IPS DF 4.7 (cell line): ENCODE measurements at regions not wholly inside any gene's neighbourhood (a gene's known extent, or its start where the extent isn't known, plus 50 kb on each side); places are given as distances from the start of the nearest gene placed in this dataset.
A peak's percentile ranks its signal among the peaks of the same experiment; 100 is the strongest.
"Not testable (repeated sequence)": the region's sequence is repeated elsewhere in the genome, so short reads cannot be mapped to it uniquely, and the experiment has no call there.

Experiments
- DNase-seq: peaks from one replicate; pipeline ENCODE4 v3.0.0-alpha.2; 2013; ENCODE audit warnings: low spot score; ENCODE audit errors: extremely low read depth

DNA sequence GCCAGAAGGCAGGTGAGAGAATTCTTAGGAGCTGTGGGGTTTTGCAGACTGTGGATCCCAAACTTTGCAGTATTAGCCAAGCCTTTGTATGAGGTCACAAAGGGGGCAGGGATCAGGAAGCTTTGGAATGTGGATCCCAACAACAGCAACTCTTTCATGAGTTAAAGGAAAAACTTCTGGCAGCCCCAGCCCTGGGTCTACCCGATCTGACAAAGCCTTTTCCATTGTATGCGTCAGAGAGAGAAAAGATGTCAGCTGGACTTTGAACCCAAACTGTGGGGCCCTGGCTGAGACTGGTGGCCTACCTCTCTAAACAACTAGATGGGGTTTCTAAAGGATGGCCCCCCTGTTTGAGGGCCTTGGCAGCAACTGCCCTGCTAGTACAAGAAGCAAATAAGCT, 101.8 kb upstream of the OSBPL11 start:
- not testable (repeated sequence) for DNase-seq

- DNase-seq, result not testable (repeated sequence)
Measured at GRCh38 chr3:125697979-125698640, 102.8 kb upstream of the OSBPL11 start.

- DNase-seq, result no peak
Measured at GRCh38 chr3:125715651-125716050, 120.4 kb upstream of the OSBPL11 start.

- DNase-seq, result not testable (repeated sequence)
Measured at GRCh38 chr3:125732151-125732550, 136.9 kb upstream of the OSBPL11 start.

GRCh38 chr3:125741991-125742718, 146.9 kb upstream of the OSBPL11 start:
- not testable (repeated sequence) for DNase-seq

DNA sequence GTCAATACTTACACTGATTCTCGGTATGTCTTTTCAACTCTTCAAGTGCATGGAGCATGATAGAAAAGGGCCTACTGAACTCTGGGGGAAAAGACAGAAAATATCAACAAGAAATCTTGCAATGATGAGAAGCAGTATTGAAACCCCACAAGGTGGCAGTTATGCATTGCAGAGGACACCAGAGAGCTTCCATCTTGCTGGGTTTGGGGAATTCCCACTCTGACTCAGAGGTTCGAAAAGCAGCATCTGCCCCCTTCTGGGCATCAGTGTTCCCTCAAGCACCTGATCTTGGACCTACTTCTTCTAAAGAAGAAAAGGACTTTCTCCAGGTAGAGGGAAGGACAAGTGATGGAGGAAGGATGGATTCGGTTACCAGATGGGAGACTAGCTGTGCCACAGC, 147.5 kb upstream of the OSBPL11 start:
- DNase-seq, result peak; percentile 51

DNA sequence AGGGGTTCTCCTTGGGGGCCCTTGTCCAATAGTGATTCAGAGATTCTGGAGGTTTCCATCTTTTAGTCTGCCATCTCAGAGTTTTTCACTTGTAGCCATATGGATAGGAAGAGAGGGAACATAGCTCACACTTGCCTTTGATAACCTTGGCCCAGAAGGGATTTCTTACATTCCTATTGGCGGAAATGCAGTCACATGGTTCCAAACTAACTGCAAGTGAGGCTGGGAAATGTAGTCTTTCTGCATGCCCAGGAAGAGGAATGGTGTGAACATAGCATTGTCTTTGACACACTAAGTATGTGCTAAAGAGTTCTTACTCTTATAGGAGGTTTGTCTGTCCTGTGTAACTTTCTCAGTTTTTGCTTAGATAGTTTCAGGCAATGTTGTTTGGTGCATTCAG, 161.8 kb upstream of the OSBPL11 start:
- DNase-seq, result not testable (repeated sequence)

- DNase-seq, result not testable (repeated sequence)
Measured at GRCh38 chr3:125758641-125759130, 163.4 kb upstream of the OSBPL11 start.

DNA sequence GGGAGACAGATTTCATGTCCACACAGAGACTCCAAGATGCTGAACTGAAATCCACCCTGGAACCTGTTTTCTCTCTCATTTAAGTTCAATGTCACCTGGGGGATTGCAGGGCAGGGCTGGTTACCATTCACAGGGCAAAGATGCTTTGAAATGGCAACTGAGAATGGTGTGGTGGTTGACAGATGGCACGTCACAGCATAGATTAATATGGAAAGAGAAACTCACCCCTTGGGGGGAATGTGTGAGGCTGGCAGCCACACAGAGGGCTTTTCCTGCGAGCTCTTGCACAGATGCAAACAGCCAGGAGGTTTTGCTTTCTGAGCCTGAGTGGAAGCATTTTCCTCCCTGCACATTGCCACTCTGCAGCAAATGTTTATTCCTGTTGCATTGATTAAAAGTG, 167.3 kb upstream of the OSBPL11 start:
- DNase-seq, result not testable (repeated sequence)

GRCh38 chr3:125766285-125766826, 171.1 kb upstream of the OSBPL11 start:
- not testable (repeated sequence) for DNase-seq

GRCh38 chr3:125766931-125767330, 171.6 kb upstream of the OSBPL11 start:
- DNase-seq, result not testable (repeated sequence)

DNA sequence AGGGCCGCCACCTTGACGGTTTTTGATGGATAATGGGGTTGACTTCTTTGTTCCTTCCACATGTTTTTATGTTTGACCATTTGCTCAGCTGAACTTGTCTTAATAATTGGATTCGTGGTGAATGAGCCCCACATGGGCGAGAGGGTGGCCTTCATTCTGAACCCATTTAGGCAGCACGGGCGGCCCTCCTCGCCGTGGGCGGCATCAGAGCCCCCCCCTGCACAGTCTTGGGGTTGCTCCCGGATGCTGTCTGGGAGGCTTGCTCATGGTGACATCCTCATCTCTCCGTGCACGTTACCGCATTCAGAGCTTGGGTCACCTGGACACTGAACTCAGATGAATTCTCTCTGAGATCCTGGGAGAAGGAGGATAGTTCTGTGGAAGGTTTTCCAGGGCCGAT, 172.3 kb upstream of the OSBPL11 start:
- no peak for DNase-seq

DNA sequence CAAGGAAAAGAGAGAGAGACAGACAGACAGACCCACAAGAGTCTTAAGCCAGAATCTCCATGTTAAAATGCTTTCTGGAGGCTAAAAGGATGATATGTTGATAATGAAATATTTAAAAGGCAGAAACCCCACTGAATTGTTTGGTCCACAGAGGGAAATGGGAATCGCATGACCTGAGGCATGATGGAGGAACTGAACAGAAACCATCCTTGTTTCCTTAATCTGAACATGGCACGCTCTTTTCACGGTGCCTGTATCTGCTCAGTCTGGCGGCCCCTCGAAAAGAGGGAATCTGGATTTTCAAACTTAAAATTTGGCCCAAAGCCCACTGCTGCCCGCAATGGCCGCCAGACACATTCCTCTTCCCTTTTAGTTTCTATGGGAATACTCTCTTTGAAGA, 173.5 kb upstream of the OSBPL11 start:
- DNase-seq, result not testable (repeated sequence)

- not testable (repeated sequence) for DNase-seq
Measured at GRCh38 chr3:125771506-125771905, 176.2 kb upstream of the OSBPL11 start.

DNA sequence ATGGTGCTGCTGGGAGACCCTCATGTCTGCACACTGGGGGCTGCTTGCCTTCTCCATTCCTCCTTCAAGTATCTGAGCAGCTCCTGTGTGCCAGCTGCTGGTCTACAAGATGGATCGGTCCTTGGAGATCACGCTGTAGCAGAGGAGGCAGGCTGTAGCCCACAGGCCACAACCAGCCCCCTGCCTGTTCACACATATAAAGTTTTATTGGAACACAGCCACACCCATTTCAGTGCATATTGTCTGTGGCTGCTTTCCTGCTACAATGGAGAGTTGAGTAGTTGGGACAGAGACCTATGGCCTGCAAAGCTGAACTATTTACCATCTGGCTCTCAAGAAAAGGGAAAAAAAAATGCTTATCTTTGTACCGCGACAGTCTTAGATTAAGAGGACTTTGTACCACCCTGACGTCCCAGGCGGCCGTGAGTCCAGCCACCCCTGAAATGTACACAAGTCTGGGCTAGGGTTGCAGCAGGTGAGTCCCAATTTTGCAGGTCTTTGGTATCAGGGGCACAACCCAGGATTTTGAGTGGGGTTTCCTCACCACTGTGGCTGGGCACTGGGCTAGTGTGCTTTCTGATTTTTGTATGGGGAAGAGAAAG, 179.2 kb upstream of the OSBPL11 start:
- DNase-seq, result not testable (repeated sequence)

GRCh38 chr3:125775106-125775505, 179.8 kb upstream of the OSBPL11 start:
- not testable (repeated sequence) for DNase-seq

- not testable (repeated sequence) for DNase-seq
Measured at GRCh38 chr3:125775606-125776294, 180.5 kb upstream of the OSBPL11 start.

- DNase-seq, result not testable (repeated sequence)
Measured at GRCh38 chr3:125779276-125779675, 184.0 kb upstream of the OSBPL11 start.

DNA sequence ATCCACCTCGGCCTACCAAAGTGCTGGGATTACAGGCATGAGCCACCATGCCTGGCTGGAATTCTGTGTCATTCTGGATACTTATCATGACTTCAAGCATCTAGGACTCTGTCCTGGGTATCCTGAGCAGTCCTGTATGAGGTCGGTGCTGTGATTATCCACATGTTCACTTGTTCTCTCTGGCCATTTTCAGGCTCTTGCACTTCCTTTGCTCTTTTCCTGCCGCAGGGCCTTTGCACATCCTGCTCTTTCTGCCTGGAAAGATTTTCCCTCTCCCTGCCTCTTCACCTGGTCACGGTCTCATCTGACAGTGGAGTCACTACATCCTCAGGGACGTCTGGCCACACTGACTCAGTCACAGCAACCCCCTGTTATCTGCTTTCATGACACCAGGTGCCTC, 184.6 kb upstream of the OSBPL11 start:
- not testable (repeated sequence) for DNase-seq

- not testable (repeated sequence) for DNase-seq
Measured at GRCh38 chr3:125781678-125782077, 186.4 kb upstream of the OSBPL11 start.

DNA sequence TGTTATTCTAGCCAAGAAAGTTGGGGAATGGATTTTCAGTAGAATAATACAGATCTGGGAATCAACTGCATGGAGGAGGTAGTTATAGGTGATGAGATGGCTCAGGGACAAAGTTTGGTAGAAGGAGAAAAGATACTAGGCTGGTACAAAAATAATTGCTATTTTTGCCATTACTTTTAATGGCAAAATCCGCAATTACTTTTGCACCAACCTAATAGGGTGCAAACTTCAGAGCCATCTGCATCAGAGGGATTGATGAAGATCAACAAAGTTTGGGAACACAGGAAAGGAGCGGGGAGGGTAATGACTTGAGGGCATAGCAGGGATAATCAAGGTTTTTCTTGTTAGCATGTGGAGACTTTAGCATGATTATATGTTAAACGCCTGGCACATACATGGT, 178.7 kb upstream of the ROPN1B start:
- not testable (repeated sequence) for DNase-seq
